ENCODE measurements at regions not wholly inside any gene's neighbourhood (a gene's known extent, or its start where the extent isn't known, plus 50 kb on each side); places are given as distances from the start of the nearest gene placed in this dataset.
"Not testable (repeated sequence)": the region's sequence is repeated elsewhere in the genome, so short reads cannot be mapped to it uniquely, and the experiment has no call there.

GRCh38 chr9:78144008-78144381 lies 91.9 kb upstream of the CEP78 start:
- Histone ChIP-seq H3K9me3 (peaks cover 0 to 5% (median 5%) of the 10 kb centered on the region in 3 donors), H3K27me3 (no peaks in the 10 kb centered on the region), H3K36me3 (no peaks in the 10 kb centered on the region), H3K27ac (no peak overlapping the region), H3K4me1 (no peaks in the 10 kb centered on the region), H3K4me3 (no peak overlapping the region)
- 45 to 58% methylated on average over 1 of the region's 1 CpG for WGBS, 2 donors
- TF ChIP-seq POLR2A (IDR thresholded peaks at IDR 0.05) = no peak
- no peak for TF ChIP-seq CTCF (IDR thresholded peaks at IDR 0.05)
- no peak for DNase-seq
- intact Hi-C loops (cut with DNase I) = no loop called here

- Histone ChIP-seq H3K4me3 (no peak overlapping the region), H3K36me3 (no peaks in the 10 kb centered on the region), H3K4me1 (no peaks in the 10 kb centered on the region), H3K27ac (no peak overlapping the region), H3K27me3 (no peaks in the 10 kb centered on the region), H3K9me3 (peaks cover 0 to 5% (median 5%) of the 10 kb centered on the region in 3 donors)
- no peak for DNase-seq
- 45 to 69% methylated on average over 3 of the region's 3 CpGs for WGBS, 2 donors
- TF ChIP-seq CTCF (IDR thresholded peaks at IDR 0.05) (no peak), POLR2A (IDR thresholded peaks at IDR 0.05) (no peak)
- intact Hi-C loops (cut with DNase I) = no loop called here
Observed at GRCh38 chr9:78143281-78144007, 92.4 kb upstream of the CEP78 start.

- H3K27ac ChIP-seq; H3K27me3 ChIP-seq; H3K36me3 ChIP-seq; H3K4me1 ChIP-seq; H3K9me3 ChIP-seq; H3K4me3 ChIP-seq; DNase-seq; intact Hi-C loops (cut with DNase I): not testable (repeated sequence)
- 78 to 98% methylated on average over 3 of the region's 3 CpGs for WGBS, 2 donors
Observed at GRCh38 chr9:78142264-78142663, 93.6 kb upstream of the CEP78 start.

GRCh38 chr9:78133751-78134150 lies 102.1 kb upstream of the CEP78 start:
- H3K27me3 ChIP-seq = no peaks in the 10 kb centered on the region
- H3K4me3 ChIP-seq = no peak overlapping the region
- DNase-seq = no peak
- WGBS, 2 donors = 79 to 90% methylated on average over 1 of the region's 1 CpG
- no peak overlapping the region for H3K27ac ChIP-seq
- intact Hi-C loops (cut with DNase I) = no loop called here
- peaks cover 0 to under 1% (median 0%) of the 10 kb centered on the region in 3 donors for H3K9me3 ChIP-seq
- H3K36me3 ChIP-seq = no peaks in the 10 kb centered on the region
- peaks cover 0 to 14% (median 0%) of the 10 kb centered on the region in 3 donors for H3K4me1 ChIP-seq
- TF ChIP-seq CTCF (IDR thresholded peaks at IDR 0.05) (no peak), POLR2A (IDR thresholded peaks at IDR 0.05) (no peak)

GRCh38 chr9:78132701-78133058 lies 101.1 kb upstream of the GNAQ start:
- peaks cover 0 to 14% (median 0%) of the 10 kb centered on the region in 3 donors for H3K4me1 ChIP-seq
- intact Hi-C loops (cut with DNase I) = no loop called here
- 0 to 13% methylated on average over 2 of the region's 2 CpGs for WGBS, 2 donors
- H3K4me3 ChIP-seq = peak overlapping the region in 1 of 4 donors; percentile 34
- H3K36me3 ChIP-seq = no peaks in the 10 kb centered on the region
- TF ChIP-seq POLR2A (IDR thresholded peaks at IDR 0.05) (no peak), CTCF (IDR thresholded peaks at IDR 0.05) (no peak)
- peaks cover 0 to 4% (median 0%) of the 10 kb centered on the region in 3 donors for H3K9me3 ChIP-seq
- H3K27me3 ChIP-seq = no peaks in the 10 kb centered on the region
- no peak overlapping the region for H3K27ac ChIP-seq
- DNase-seq = no peak
